HG03520 (cell line): ENCODE measurements at regions not wholly inside any gene's neighbourhood (a gene's known extent, or its start where the extent isn't known, plus 50 kb on each side); places are given as distances from the start of the nearest gene placed in this dataset.

Source experiments
- ATAC-seq: cut with Tn5 transposase; IDR thresholded peaks from one replicate; pipeline ENCODE4 v1.9.1; 2021; ENCODE audit warnings: mild to moderate bottlenecking, moderate library complexity; ENCODE audit not compliant: unreplicated experiment

GRCh38 chr11:115696563-115696962, 192.3 kb upstream of the CADM1 start:
- ATAC-seq = no peak

GRCh38 chr11:115695677-115696364, 191.6 kb upstream of the CADM1 start:
- ATAC-seq = no peak

- no peak for ATAC-seq
Observed at GRCh38 chr11:115693002-115693401, 188.8 kb upstream of the CADM1 start.

GRCh38 chr11:115691030-115691429, 186.8 kb upstream of the CADM1 start:
- ATAC-seq = no peak

- ATAC-seq = no peak
Observed at GRCh38 chr11:115687934-115688333, 183.7 kb upstream of the CADM1 start.

- no peak for ATAC-seq
Observed at GRCh38 chr11:115684699-115685098, 180.5 kb upstream of the CADM1 start.

- ATAC-seq = no peak
Observed at GRCh38 chr11:115684135-115684534, 179.9 kb upstream of the CADM1 start.

GRCh38 chr11:115682888-115683287, 178.7 kb upstream of the CADM1 start:
- no peak for ATAC-seq

- ATAC-seq = no peak
Observed at GRCh38 chr11:115682101-115682500, 177.9 kb upstream of the CADM1 start.

- no peak for ATAC-seq
Observed at GRCh38 chr11:115679945-115680344, 175.7 kb upstream of the CADM1 start.

GRCh38 chr11:115678942-115679341, 174.7 kb upstream of the CADM1 start:
- no peak for ATAC-seq

GRCh38 chr11:115677190-115677589, 173.0 kb upstream of the CADM1 start:
- no peak for ATAC-seq

GRCh38 chr11:115676768-115677167, 172.6 kb upstream of the CADM1 start:
- no peak for ATAC-seq

GRCh38 chr11:115676206-115676605, 172.0 kb upstream of the CADM1 start:
- ATAC-seq = no peak

GRCh38 chr11:115674937-115675544, 170.8 kb upstream of the CADM1 start:
- no peak for ATAC-seq

- no peak for ATAC-seq
Observed at GRCh38 chr11:115674176-115674936, 170.1 kb upstream of the CADM1 start.

- no peak for ATAC-seq
Observed at GRCh38 chr11:115673720-115674119, 169.5 kb upstream of the CADM1 start.

GRCh38 chr11:115672999-115673411, 168.8 kb upstream of the CADM1 start:
- no peak for ATAC-seq

GRCh38 chr11:115672412-115672811, 168.2 kb upstream of the CADM1 start:
- ATAC-seq = no peak

- ATAC-seq = no peak
Observed at GRCh38 chr11:115670538-115671205, 166.5 kb upstream of the CADM1 start.

- ATAC-seq = no peak
Observed at GRCh38 chr11:115665958-115666357, 161.7 kb upstream of the CADM1 start.
